HFF-Myc (cell line): ENCODE measurements at regions not wholly inside any gene's neighbourhood (a gene's known extent, or its start where the extent isn't known, plus 50 kb on each side); places are given as distances from the start of the nearest gene placed in this dataset.

ENCODE experiments used
- DNase-seq: peaks from one replicate; pipeline ENCODE4 v3.0.0-alpha.2; 2011; ENCODE audit warnings: low read depth; ENCODE audit errors: extremely low read depth
- H3K4me3 ChIP-seq: replicated peaks from 2 replicates; pipeline ENCODE4 v1.5.1; 2011; ENCODE audit warnings: low read depth, mild to moderate bottlenecking, control low read depth, low read length
- TF ChIP-seq, protein P1 (sequence below): IDR thresholded peaks from 2 replicates; pipeline ENCODE4 v1.5.1; 2012; ENCODE audit warnings: mild to moderate bottlenecking, low read depth, low read length, control low read depth; ENCODE audit errors: missing control alignments

DNA sequence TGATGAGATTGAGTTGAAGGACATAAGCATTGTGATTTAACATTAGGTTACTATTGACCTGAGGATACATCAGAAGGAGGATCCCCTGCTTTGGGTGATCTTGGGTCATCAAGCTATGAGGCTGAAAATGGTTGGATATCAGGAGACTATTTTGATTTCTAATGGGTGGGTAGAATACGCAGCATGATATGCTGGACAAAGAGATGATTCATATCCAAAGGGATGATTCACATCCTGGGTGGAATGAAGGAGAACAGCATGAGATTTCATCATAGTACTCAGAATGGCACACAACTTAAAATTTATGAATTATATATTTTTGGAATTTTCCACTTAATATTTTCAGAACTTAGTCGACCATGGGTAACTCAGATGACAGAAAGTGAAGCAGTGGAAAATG is 1759.5 kb upstream of the C9orf72 start:
- H3K4me3 ChIP-seq: no peak overlapping the region
- TF ChIP-seq, protein P1, sequence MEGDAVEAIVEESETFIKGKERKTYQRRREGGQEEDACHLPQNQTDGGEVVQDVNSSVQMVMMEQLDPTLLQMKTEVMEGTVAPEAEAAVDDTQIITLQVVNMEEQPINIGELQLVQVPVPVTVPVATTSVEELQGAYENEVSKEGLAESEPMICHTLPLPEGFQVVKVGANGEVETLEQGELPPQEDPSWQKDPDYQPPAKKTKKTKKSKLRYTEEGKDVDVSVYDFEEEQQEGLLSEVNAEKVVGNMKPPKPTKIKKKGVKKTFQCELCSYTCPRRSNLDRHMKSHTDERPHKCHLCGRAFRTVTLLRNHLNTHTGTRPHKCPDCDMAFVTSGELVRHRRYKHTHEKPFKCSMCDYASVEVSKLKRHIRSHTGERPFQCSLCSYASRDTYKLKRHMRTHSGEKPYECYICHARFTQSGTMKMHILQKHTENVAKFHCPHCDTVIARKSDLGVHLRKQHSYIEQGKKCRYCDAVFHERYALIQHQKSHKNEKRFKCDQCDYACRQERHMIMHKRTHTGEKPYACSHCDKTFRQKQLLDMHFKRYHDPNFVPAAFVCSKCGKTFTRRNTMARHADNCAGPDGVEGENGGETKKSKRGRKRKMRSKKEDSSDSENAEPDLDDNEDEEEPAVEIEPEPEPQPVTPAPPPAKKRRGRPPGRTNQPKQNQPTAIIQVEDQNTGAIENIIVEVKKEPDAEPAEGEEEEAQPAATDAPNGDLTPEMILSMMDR: no peak
- DNase-seq: no peak

DNA sequence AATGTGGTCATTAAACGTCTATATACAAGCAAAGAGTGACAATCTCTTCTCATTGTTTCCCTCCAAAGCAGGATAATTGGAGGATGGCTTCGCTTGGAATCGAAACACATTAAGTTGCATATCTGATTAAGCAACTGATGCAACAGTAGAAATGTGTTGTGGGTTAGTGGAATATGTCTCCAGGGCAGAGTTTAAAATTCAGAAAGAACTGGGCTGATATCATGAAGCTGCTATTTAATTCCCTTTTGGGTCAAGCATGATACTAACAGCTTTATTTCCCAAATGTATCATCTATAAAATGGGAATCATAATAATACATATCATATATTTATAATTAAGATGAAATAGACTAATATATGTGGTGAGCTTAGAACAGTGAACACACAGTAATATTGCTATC is 1763.0 kb upstream of the C9orf72 start:
- TF ChIP-seq, protein P1: no peak

DNA sequence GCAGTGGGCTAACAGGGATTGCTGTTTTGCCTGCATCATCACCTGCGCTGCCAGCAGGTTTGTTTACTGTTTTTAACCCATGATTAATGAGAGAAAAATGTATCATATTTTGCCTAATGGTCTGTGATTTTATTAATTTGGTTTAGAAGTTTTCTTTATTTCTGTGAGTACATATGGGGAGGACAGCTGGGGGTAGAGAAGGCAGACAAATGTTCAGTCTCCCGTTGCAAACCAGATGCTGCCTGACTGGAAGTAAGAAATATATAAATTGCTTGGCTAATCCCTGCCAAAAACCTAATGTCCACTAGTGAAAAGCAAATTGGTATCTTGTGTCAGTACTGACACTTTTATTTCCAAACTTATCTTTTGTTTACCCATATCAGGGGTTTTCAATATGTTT is 1766.1 kb upstream of the C9orf72 start:
- no peak for DNase-seq
- H3K4me3 ChIP-seq: no peak overlapping the region
- TF ChIP-seq, protein P1: no peak

More for the DNA sequence above, 1763.0 kb upstream of the C9orf72 start:
- DNase-seq: no peak
- no peak overlapping the region for H3K4me3 ChIP-seq

DNA sequence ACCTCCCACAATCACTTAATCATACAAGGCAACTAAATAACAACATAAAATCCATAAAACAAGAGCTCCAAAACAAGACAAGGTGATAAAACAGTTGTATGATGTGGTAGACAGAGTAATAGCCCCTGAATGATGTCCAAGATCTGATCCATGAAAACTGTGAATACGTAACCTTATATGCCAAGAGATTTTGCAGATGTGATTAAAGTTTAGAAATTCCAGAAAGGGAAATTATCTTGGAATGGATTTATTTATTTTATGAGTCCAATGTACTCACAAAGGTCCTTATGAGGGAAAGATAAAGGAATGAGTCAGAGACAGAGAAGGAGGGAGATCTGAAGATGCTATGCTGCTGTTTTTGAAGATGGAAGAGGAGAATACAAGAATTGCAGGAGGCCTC is 1775.7 kb upstream of the C9orf72 start:
- DNase-seq: no peak
- H3K4me3 ChIP-seq: no peak overlapping the region
- TF ChIP-seq, protein P1: no peak

DNA sequence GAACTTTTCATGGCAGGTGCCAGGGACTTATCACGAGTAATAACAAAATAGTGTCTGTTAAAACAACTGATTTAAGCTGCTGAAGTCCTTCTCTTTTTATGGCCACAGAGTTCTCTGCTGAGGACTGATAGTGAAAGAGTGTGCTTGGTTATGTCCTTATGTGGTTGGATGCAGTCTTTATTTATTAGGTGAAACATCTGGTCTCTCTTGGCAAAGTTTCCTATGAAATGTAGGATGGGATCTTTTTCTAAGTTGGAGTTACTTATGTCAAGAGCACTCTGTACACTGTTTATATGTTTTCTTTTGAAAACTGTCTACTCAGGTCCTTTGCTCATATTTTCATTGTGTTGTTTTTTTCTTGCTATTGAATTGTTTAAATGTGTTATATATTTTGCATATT is 1816.1 kb upstream of the C9orf72 start:
- H3K4me3 ChIP-seq: no peak overlapping the region
- no peak for DNase-seq
- TF ChIP-seq, protein P1: no peak

DNA sequence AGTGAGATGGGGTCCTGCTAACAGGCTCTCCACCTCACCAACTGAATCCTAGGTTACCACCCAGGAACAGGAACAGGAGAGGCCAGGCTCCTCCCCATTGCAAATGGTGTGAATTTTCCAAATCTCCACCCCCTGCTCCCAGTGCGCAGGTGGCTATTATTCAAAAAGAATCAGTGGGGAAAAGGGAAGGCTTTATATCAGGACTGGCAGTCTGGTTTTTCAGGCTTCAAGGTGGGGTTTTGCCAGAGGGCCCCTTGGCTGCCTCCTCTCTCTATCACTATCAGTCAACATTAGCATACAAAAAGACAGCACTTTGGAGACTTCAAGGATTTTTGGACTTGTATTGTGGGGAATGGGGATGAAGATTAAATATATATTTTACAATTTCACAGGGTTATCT is 1817.6 kb upstream of the C9orf72 start:
- no peak for DNase-seq
- no peak overlapping the region for H3K4me3 ChIP-seq
- TF ChIP-seq, protein P1: no peak

DNA sequence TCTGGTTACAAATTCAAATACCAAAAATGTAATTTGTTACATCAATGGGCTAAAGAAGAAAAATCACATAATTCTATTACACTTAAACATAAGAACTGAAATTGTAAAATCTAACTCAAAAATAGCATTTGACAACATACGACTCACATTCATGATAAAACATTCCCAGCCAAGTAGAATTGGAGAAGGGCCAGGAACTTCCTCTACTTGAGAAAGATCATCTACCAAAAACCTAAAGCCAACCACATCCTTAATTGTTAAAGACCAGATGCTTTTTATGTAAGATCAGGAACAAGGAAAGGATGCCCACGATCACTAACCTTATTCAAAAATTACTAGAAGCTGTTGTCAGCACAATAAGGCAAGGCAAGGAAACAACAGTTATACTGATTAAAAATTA is 1819.8 kb upstream of the C9orf72 start:
- no peak overlapping the region for H3K4me3 ChIP-seq
- DNase-seq: no peak
- TF ChIP-seq, protein P1: no peak
